Muscle layer of duodenum (tissue), 2 donors: ENCODE measurements at regions not wholly inside any gene's neighbourhood (a gene's known extent, or its start where the extent isn't known, plus 50 kb on each side); places are given as distances from the start of the nearest gene placed in this dataset.

Experiments used
- H3K27ac ChIP-seq: one replicate; pipeline ENCODE4 v1.7.0; 2013; ENCODE audit warnings: mild to moderate bottlenecking, low read length
- H3K27me3 ChIP-seq: one replicate; pipeline ENCODE4 v1.7.0; 2013; ENCODE audit warnings: low read depth, mild to moderate bottlenecking, control low read depth, low read length
- H3K36me3 ChIP-seq, 2 donors: one replicate each; pipeline ENCODE4 v1.7.0; 2013; ENCODE audit warnings: low read length in 2 of 2, control low read depth in 1 of 2, mild to moderate bottlenecking in 1 of 2; ENCODE audit not compliant: insufficient read depth in 2 of 2, control insufficient read depth in 1 of 2
- H3K4me1 ChIP-seq, 2 donors: one replicate each; pipeline ENCODE4 v1.7.0; 2013; ENCODE audit warnings: low read length in 2 of 2, mild to moderate bottlenecking in 2 of 2, control low read depth in 1 of 2, moderate library complexity in 1 of 2; ENCODE audit not compliant: insufficient read depth in 2 of 2, control insufficient read depth in 1 of 2
- H3K4me3 ChIP-seq, 2 donors: one replicate each; pipeline ENCODE4 v1.7.0; 2013; ENCODE audit warnings: low read length in 2 of 2, low read depth in 1 of 2, mild to moderate bottlenecking in 1 of 2
- H3K9me3 ChIP-seq, 2 donors: one replicate each; pipeline ENCODE4 v1.7.0; 2013; ENCODE audit warnings: low read length in 2 of 2, control low read depth in 1 of 2, mild to moderate bottlenecking in 1 of 2; ENCODE audit not compliant: control insufficient read depth in 1 of 2
- donor health status: healthy.

DNA sequence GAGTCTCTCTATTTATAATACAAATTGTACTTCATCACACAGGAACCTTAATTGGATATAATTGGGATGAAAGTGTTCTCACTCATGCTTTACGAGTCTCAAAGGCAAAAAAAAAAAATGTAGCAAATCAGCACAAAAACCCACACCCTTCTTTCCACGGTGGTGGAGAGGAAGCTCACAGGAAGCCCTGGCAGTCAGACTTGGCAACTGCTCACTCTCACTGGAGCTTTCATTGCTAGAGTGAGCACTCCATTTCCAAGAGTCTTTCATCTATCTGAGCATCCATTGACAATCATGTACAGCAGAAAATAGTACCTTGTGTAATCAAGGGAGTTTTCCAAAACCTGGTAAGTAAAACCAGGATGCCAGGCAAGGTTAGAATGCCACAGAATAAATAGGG, 2159.4 kb upstream of the AGA start:
- H3K4me3 ChIP-seq, result no peak overlapping the region
- H3K9me3 ChIP-seq, result no peaks in the 10 kb centered on the region
- no peaks in the 10 kb centered on the region for H3K27me3 ChIP-seq
- H3K4me1 ChIP-seq, result no peaks in the 10 kb centered on the region
- no peaks in the 10 kb centered on the region for H3K36me3 ChIP-seq
- no peak overlapping the region for H3K27ac ChIP-seq

DNA sequence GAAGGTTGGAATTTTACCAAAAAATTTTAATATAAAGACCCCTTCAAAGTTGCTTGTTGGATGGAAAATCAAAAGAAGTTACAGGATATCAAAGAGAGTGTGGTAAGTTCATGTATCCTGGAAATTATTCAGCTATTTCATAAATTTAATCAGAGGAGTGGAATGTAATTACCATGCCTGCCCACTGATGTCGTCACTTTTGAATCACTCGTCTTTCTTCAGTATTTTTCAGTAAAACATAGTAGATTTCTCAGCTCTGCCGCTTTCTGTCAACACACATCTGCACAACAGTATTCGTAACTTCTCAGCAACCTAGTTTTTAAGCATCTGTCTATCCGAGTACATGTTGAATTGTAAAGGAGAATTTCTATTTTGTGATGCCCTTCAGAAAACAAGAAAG, 2163.0 kb upstream of the AGA start:
- no peak overlapping the region for H3K27ac ChIP-seq
- no peaks in the 10 kb centered on the region for H3K36me3 ChIP-seq
- H3K4me3 ChIP-seq, result no peak overlapping the region
- no peaks in the 10 kb centered on the region for H3K9me3 ChIP-seq
- H3K4me1 ChIP-seq, result no peaks in the 10 kb centered on the region
- no peaks in the 10 kb centered on the region for H3K27me3 ChIP-seq

DNA sequence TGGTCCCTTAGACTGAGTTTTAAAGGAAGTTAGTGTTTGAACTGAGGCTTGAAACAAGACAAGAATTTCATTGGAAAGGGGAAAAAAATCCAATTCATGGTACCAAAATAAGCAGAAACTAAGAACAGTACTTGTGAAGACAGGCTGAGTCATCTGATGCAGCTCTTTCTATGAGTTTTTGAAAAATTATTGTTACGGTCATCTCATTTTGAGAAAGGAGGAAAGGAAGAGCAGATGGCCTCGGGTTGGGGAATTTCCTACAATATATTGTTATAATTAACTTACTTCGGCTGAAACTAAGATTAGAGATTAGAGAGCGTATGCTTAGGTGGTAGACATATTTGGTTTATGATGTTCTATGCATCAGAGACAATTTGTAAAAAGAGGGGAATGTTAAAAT, 2164.8 kb upstream of the AGA start:
- no peak overlapping the region for H3K27ac ChIP-seq
- H3K9me3 ChIP-seq, result no peaks in the 10 kb centered on the region
- H3K4me3 ChIP-seq, result no peak overlapping the region
- H3K27me3 ChIP-seq, result no peaks in the 10 kb centered on the region
- no peaks in the 10 kb centered on the region for H3K4me1 ChIP-seq
- H3K36me3 ChIP-seq, result no peaks in the 10 kb centered on the region

DNA sequence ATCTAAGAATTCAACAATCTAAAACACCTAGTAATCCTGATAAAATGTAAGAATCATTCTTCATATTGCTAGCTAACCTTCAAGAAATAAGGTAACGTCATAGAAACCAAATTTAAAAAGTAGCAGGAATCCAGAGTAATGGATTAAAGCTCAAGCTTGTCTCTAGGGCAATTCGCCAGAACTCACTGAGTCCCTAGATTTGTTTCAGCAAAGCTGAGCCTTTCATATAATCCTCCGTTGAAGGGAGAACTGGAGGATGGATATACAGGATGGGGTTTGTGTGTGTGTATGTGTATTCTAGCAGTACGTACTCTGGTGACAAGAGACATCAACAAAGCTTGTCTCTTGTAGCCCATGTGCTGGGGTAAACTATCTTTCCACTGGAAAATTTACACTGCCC, 2173.5 kb upstream of the AGA start:
- Histone ChIP-seq H3K36me3 (no peaks in the 10 kb centered on the region), H3K9me3 (no peaks in the 10 kb centered on the region), H3K4me1 (no peaks in the 10 kb centered on the region), H3K4me3 (no peak overlapping the region), H3K27me3 (no peaks in the 10 kb centered on the region), H3K27ac (no peak overlapping the region)

DNA sequence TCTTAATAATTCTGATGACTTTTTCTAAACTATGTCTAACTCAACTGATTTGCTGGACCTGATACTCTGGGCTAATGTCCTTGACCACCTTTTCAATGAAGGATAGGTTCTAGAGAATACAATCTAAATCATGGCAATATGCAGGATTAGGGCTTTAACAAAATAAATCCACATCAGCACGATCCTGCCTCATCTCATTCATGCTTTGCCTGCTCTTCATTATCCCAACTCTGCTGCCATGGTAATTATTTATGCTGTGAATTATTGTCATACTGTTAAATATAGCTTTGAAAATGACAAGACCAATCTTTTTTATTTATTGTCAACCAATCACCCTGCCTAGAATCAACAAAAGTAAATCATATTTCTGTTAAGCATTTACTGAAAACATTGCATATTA, 2176.7 kb upstream of the AGA start:
- no peaks in the 10 kb centered on the region for H3K9me3 ChIP-seq
- no peak overlapping the region for H3K4me3 ChIP-seq
- no peak overlapping the region for H3K27ac ChIP-seq
- H3K27me3 ChIP-seq, result no peaks in the 10 kb centered on the region
- no peaks in the 10 kb centered on the region for H3K4me1 ChIP-seq
- no peaks in the 10 kb centered on the region for H3K36me3 ChIP-seq

DNA sequence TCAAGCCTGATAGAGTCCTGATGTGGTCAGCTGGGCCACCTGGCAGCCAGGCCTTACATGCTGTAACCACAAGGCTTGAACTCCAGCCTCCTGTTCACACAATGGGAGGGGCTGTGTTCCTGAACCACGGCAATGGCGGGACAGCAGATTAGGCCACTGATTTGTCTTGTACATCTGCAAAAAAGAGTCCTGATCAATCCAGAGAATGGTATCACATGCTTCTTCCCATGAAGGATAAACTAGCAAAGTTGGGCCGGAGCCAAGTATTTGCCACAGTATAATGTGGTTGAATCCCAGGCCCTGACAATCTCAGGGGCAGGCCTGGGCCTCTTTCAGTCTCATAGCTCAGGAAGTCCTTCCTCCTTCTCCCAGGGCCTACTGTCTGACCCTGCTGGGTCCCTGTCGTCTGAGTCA, 2182.5 kb upstream of the AGA start:
- H3K36me3 ChIP-seq, result no peaks in the 10 kb centered on the region
- H3K4me1 ChIP-seq, result no peaks in the 10 kb centered on the region
- no peaks in the 10 kb centered on the region for H3K9me3 ChIP-seq
- H3K27me3 ChIP-seq, result no peaks in the 10 kb centered on the region
- H3K4me3 ChIP-seq, result no peak overlapping the region
- no peak overlapping the region for H3K27ac ChIP-seq

DNA sequence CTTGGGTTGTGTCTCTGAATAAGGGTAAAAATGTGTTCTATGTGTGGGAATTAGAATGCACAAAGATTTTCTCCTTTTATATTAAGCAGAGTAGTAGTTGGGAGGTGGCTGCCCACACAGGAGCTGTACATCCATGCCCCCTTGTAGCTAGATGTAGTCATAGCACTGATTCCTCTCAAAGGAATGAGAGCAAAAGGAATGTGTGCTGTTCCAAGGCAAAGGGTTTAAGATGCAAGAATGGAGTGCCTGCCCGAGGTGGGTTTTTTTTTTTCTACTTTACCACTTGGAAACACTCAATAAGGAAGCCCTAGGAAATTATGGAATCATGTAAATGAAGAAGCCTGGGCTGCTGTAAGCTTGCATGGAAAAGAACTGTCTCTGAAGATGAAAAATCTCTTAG, 2183.2 kb upstream of the AGA start:
- H3K4me1 ChIP-seq, result no peaks in the 10 kb centered on the region
- H3K27me3 ChIP-seq, result no peaks in the 10 kb centered on the region
- no peaks in the 10 kb centered on the region for H3K36me3 ChIP-seq
- no peak overlapping the region for H3K27ac ChIP-seq
- no peak overlapping the region for H3K4me3 ChIP-seq
- no peaks in the 10 kb centered on the region for H3K9me3 ChIP-seq

DNA sequence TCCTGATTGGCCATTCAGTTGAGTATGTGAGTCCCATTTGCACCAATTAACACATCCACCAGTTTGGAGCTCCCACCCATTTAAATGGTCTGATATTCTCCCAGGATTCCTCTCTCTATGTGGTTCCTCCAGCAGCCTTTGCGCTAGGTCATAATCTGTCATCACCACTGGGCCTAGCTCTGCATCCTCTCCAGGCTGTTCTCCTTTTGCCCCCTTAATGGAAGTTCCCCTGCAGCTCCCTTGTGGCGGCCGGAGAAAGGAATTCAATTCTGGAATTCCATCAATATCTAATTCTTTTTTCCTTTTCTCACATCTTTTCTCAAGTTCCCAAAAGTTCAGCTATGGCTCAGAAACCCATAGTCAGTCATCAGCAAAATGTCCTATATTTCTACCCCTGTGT, 2184.4 kb upstream of the AGA start:
- H3K4me3 ChIP-seq, result no peak overlapping the region

DNA sequence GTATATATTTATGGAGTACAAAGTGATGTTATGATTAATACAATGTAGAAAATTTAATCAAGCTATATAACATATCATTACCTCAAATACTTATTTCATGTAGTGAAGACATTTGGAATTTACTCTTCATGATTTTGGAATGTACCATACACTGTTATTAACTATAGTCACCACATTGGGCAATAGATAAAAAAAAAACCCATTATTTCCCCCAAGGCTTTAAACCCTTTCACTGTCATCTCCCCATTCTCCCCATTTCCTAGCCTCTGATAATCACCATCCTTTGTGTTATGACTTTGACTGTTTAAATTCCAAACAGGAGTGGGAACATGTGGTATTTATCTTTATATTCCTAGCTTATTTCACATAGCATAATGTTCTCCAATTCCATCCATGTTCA, 2189.1 kb upstream of the AGA start:
- no peak overlapping the region for H3K4me3 ChIP-seq
- no peaks in the 10 kb centered on the region for H3K36me3 ChIP-seq
- no peaks in the 10 kb centered on the region for H3K4me1 ChIP-seq
- H3K9me3 ChIP-seq, result no peaks in the 10 kb centered on the region
- H3K27me3 ChIP-seq, result no peaks in the 10 kb centered on the region
- H3K27ac ChIP-seq, result no peak overlapping the region

More for the DNA sequence above, 2184.4 kb upstream of the AGA start:
- H3K36me3 ChIP-seq, result no peaks in the 10 kb centered on the region
- no peaks in the 10 kb centered on the region for H3K9me3 ChIP-seq
- no peaks in the 10 kb centered on the region for H3K4me1 ChIP-seq
- H3K27ac ChIP-seq, result no peak overlapping the region
- H3K27me3 ChIP-seq, result no peaks in the 10 kb centered on the region

DNA sequence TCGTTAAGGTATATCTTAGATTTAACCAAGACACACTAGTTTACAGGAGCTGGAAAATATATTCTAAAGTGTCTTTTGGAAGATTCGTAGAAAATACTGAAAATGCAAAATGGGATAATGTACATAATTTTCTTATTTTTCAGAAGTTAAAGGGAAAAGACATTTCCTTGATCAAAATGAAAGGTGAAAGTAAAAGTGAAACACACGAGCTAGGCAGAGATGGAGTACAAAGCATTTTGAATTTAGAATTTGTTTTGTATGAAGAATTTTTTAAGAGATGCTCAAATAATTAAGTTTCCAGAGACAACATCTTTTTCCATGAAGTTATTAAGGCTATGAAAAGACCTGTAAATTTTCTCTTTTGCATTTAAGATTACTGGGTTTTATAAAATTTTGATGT, 2192.6 kb upstream of the AGA start:
- H3K27ac ChIP-seq, result no peak overlapping the region
- H3K4me3 ChIP-seq, result no peak overlapping the region
- no peaks in the 10 kb centered on the region for H3K9me3 ChIP-seq
- H3K36me3 ChIP-seq, result no peaks in the 10 kb centered on the region
- no peaks in the 10 kb centered on the region for H3K4me1 ChIP-seq
- H3K27me3 ChIP-seq, result no peaks in the 10 kb centered on the region

DNA sequence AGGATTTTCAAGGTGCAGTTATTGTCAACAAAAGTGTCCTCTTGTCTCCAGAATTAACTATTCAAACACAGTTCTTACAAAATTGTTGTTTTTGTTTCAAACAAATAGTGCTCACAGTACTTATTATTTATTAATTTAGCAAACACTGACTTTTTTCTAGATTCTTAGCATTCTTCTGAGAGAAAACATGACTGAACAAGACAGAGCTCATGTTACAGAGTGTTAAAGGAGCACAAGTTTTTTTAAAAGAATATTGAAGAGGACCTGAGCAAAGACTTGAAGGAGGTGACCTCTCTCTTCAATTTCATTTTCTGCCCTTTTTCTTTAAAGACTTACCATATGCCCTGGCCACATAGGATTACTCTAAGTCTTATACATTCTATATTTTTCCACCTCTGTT, 2220.3 kb upstream of the AGA start:
- peaks cover 0 to 7% of the 10 kb centered on the region in 2 donors for H3K9me3 ChIP-seq
- no peaks in the 10 kb centered on the region for H3K27me3 ChIP-seq
- H3K4me1 ChIP-seq, result no peaks in the 10 kb centered on the region
- H3K27ac ChIP-seq, result no peak overlapping the region
- no peaks in the 10 kb centered on the region for H3K36me3 ChIP-seq
- H3K4me3 ChIP-seq, result no peak overlapping the region

DNA sequence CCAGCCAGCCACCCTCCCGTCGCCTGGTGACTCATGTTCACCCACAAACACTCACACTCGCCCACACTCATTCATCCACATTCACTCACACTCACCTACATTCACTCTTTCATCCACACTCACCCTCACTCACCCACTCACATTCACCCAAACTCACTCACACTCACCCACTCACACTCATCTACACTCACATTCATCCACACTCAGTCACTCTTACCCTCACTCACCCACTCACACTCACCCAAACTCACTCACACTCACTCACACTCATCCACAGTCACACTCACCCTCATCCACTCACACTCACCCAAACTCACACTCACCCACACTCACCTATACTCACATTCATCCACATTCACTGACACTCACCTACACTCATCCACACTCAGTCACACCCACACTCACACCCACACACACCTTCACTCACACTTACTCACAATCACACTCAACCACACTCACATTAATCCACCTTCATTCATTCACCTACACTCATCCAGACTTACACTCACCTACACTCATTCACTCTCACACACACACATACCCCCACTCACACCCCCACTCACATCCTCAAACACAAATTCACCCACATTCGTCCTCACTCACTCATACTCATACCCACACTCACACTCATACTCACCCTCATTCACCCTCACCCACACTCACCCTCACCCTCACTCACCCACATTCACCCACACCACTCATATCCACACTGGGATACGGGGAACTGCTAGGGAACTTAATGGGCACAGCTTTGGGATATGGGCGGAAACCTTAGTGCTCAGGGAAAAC, 2221.6 kb upstream of the AGA start:
- Histone ChIP-seq H3K36me3 (no peaks in the 10 kb centered on the region), H3K4me3 (no peak overlapping the region), H3K27ac (no peak overlapping the region), H3K27me3 (no peaks in the 10 kb centered on the region), H3K9me3 (peaks cover 0 to 1% of the 10 kb centered on the region in 2 donors), H3K4me1 (no peaks in the 10 kb centered on the region)
